ENCODE measurements at regions not wholly inside any gene's neighbourhood (a gene's known extent, or its start where the extent isn't known, plus 50 kb on each side); places are given as distances from the start of the nearest gene placed in this dataset.

GRCh38 chr13:84447640-84447978 lies 565.3 kb upstream of the SLITRK1 start:
- Histone ChIP-seq H3K4me1 (ENCODE audit: control insufficient read depth in 2 of 2, insufficient read depth in 2 of 2, low read length in 2 of 2) (no peaks in the 10 kb centered on the region), H4K20me1 (ENCODE audit: control insufficient read depth, insufficient read depth, low read length, poor library complexity, severe bottlenecking) (no peaks in the 10 kb centered on the region), H3K27ac (ENCODE audit: low read length in 2 of 2) (no peak overlapping the region), H3K4me2 (replicated peaks; ENCODE audit: low read depth, low read length, poor library complexity, severe bottlenecking) (no peak overlapping the region), H2AFZ (ENCODE audit: insufficient read depth, low read depth, low read length, poor library complexity, severe bottlenecking) (no peak overlapping the region), H3K79me2 (ENCODE audit: control insufficient read depth, insufficient read depth, low read length) (no peaks in the 10 kb centered on the region), H3K9ac (ENCODE audit: low read length) (no peak overlapping the region), H3K9me3 (ENCODE audit: control extremely low read depth in 1 of 3, control insufficient read depth in 2 of 3, insufficient read depth in 1 of 3, low read length in 2 of 3) (peaks cover 0 to 8% (median 0%) of the 10 kb centered on the region in 3 donors), H3K27me3 (replicated peaks in 1 of 4; ENCODE audit: control extremely low read depth in 1 of 4, control insufficient read depth in 3 of 4, insufficient read depth in 4 of 4, low read length in 3 of 4) (no peaks in the 10 kb centered on the region), H3K36me3 (replicated peaks in 1 of 2; ENCODE audit: control extremely low read depth in 1 of 2, control insufficient read depth in 1 of 2, extremely low read depth in 1 of 2, insufficient read depth in 2 of 2, low read length in 1 of 2) (no peaks in the 10 kb centered on the region), H3K4me3 (ENCODE audit: control extremely low read depth in 1 of 5, extremely low read depth in 1 of 5, insufficient read depth in 1 of 5, low read depth in 2 of 5, low read length in 4 of 5) (no peak overlapping the region)
- no peaks in the 10 kb centered on the region for H3K27me3 Mint-ChIP-seq
- intact Hi-C loops (cut with micrococcal nuclease), result no loop called here
- H3K4me3 Mint-ChIP-seq, result no peak overlapping the region
- H3K4me1 Mint-ChIP-seq, result no peaks in the 10 kb centered on the region
- 91% methylated on average over 4 of the region's 4 CpGs for WGBS (ENCODE audit: insufficient coverage)
- CTCF ChIA-PET, result no interaction called here
- TF ChIP-seq EZH2 (IDR thresholded peaks at IDR 0.05; ENCODE audit: borderline replicate concordance, insufficient read depth, low read depth, low read length, poor library complexity, severe bottlenecking) (no peak), CTCF (IDR thresholded peaks at IDR 0.05) (no peak)
- peaks cover 6% of the 10 kb centered on the region for H3K9me3 Mint-ChIP-seq (ENCODE audit: insufficient read depth)
- DNase-seq (no peak), ATAC-seq (ENCODE audit: low read depth) (no peak)
- H3K27ac Mint-ChIP-seq, result no peak overlapping the region
- POLR2A ChIA-PET, result no interaction called here

- Histone ChIP-seq H3K9ac (ENCODE audit: low read length) (no peak overlapping the region), H3K4me3 (ENCODE audit: control extremely low read depth in 1 of 5, extremely low read depth in 1 of 5, insufficient read depth in 1 of 5, low read depth in 2 of 5, low read length in 4 of 5) (no peak overlapping the region), H3K79me2 (ENCODE audit: control insufficient read depth, insufficient read depth, low read length) (no peaks in the 10 kb centered on the region), H3K27me3 (replicated peaks in 1 of 4; ENCODE audit: control extremely low read depth in 1 of 4, control insufficient read depth in 3 of 4, insufficient read depth in 4 of 4, low read length in 3 of 4) (no peaks in the 10 kb centered on the region), H3K4me1 (ENCODE audit: control insufficient read depth in 2 of 2, insufficient read depth in 2 of 2, low read length in 2 of 2) (no peaks in the 10 kb centered on the region), H3K9me3 (ENCODE audit: control extremely low read depth in 1 of 3, control insufficient read depth in 2 of 3, insufficient read depth in 1 of 3, low read length in 2 of 3) (peaks cover 0 to 8% (median 0%) of the 10 kb centered on the region in 3 donors), H2AFZ (ENCODE audit: insufficient read depth, low read depth, low read length, poor library complexity, severe bottlenecking) (no peak overlapping the region), H3K4me2 (replicated peaks; ENCODE audit: low read depth, low read length, poor library complexity, severe bottlenecking) (no peak overlapping the region), H3K27ac (ENCODE audit: low read length in 2 of 2) (no peak overlapping the region), H4K20me1 (ENCODE audit: control insufficient read depth, insufficient read depth, low read length, poor library complexity, severe bottlenecking) (no peaks in the 10 kb centered on the region), H3K36me3 (replicated peaks in 1 of 2; ENCODE audit: control extremely low read depth in 1 of 2, control insufficient read depth in 1 of 2, extremely low read depth in 1 of 2, insufficient read depth in 2 of 2, low read length in 1 of 2) (no peaks in the 10 kb centered on the region)
- intact Hi-C loops (cut with micrococcal nuclease), result no loop called here
- Mint-ChIP-seq H3K9me3 (ENCODE audit: insufficient read depth) (peaks cover 6% of the 10 kb centered on the region), H3K27ac (no peak overlapping the region), H3K4me1 (no peaks in the 10 kb centered on the region), H3K27me3 (no peaks in the 10 kb centered on the region), H3K4me3 (no peak overlapping the region)
- ATAC-seq (ENCODE audit: low read depth), result no peak
- CTCF ChIA-PET, result no interaction called here
- DNase-seq, result no peak
- 93% methylated on average over 9 of the region's 9 CpGs for WGBS (ENCODE audit: insufficient coverage)
- POLR2A ChIA-PET, result no interaction called here
- TF ChIP-seq CTCF (IDR thresholded peaks at IDR 0.05), result no peak
Measured at GRCh38 chr13:84446972-84447639, 564.8 kb upstream of the SLITRK1 start.

Measured in B cell (primary cell).